Coronary artery (tissue), 2 donors: ENCODE measurements at regions not wholly inside any gene's neighbourhood (a gene's known extent, or its start where the extent isn't known, plus 50 kb on each side); places are given as distances from the start of the nearest gene placed in this dataset.

Source experiments
- DNase-seq: peaks from one replicate; pipeline ENCODE4 v3.0.0-alpha.2; 2017; ENCODE audit warnings: low spot score
- H3K27ac ChIP-seq, 2 donors: fragments of 200-600 bp; sonication (generic); one replicate each; pipeline ENCODE4 v1.5.1; 2016 to 2019
- H3K4me3 ChIP-seq: fragments of 200-600 bp; sonication (generic); 2 replicates; pipeline ENCODE4 v1.5.1; 2016; ENCODE audit warnings: mild to moderate bottlenecking, moderate library complexity
- TF ChIP-seq, protein P1 (sequence below): fragments of 200-600 bp; sonication (generic); IDR thresholded peaks from one replicate; pipeline ENCODE4 v1.5.1; 2019; ENCODE audit warnings: antibody characterized with exemption

DNA sequence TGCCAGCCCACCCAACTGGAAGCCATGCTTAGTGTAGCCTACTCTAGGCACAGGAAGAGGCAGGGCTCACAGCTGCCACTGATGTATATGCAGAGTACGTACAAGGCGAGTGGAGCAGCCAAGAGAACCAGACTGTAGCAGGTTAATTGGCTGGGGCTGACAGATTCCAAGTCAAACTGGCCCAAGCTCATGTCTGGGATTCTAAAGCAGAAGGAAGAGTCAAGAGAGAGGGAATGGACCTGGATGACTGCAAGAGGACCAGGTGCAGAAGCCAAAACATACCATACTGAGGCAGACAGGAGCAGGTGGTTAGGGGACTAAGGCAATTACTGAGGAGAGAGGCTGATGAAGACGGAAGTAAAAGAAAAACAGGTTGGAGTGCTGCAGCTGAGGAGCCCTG lies 51.3 kb upstream of the LRRN2 start:
- Histone ChIP-seq H3K4me3 (no peak overlapping the region), H3K27ac (no peak overlapping the region)
- DNase-seq = no peak
- TF ChIP-seq, protein P1, sequence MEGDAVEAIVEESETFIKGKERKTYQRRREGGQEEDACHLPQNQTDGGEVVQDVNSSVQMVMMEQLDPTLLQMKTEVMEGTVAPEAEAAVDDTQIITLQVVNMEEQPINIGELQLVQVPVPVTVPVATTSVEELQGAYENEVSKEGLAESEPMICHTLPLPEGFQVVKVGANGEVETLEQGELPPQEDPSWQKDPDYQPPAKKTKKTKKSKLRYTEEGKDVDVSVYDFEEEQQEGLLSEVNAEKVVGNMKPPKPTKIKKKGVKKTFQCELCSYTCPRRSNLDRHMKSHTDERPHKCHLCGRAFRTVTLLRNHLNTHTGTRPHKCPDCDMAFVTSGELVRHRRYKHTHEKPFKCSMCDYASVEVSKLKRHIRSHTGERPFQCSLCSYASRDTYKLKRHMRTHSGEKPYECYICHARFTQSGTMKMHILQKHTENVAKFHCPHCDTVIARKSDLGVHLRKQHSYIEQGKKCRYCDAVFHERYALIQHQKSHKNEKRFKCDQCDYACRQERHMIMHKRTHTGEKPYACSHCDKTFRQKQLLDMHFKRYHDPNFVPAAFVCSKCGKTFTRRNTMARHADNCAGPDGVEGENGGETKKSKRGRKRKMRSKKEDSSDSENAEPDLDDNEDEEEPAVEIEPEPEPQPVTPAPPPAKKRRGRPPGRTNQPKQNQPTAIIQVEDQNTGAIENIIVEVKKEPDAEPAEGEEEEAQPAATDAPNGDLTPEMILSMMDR = no peak

DNA sequence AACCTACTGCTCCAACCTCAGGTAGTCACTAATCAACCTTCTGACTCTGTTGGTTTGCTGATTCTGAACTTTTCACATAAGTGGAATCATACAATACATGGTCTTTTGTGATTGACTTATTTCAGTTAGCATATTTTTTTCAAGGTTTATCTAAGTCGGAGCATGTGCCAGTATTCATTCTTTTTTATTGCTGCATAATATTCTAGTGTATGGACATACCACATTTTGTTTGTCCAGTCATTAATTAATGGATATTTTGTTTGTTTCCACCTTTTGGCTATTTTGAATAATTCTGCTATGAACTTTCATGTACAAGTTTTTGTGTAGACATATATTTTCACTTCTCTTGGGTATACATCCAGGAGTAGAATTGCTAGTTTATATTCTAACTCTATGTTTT lies 53.0 kb upstream of the LRRN2 start:
- no peak overlapping the region for H3K27ac ChIP-seq
- no peak overlapping the region for H3K4me3 ChIP-seq
- DNase-seq = no peak
- TF ChIP-seq, protein P1 = no peak

DNA sequence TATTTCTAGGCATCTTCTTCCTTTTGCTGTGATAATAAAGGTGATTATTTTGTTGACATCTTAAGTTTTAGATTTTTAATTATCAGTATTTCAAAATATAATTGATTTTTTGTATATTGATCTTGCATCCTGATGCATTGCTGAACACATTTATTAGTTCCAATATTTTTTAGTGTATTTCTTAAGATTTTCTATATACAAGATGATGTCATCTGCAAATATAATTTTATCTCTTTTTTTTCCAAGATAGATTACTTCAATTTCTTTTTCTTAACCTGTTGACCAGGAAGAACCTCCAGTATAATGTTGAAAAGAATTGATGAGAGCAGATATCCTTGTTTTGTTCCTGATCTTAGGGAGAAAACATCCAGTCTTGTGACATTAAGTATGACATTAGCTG lies 54.8 kb upstream of the LRRN2 start:
- no peak for DNase-seq
- TF ChIP-seq, protein P1 = no peak
- H3K27ac ChIP-seq = no peak overlapping the region

DNA sequence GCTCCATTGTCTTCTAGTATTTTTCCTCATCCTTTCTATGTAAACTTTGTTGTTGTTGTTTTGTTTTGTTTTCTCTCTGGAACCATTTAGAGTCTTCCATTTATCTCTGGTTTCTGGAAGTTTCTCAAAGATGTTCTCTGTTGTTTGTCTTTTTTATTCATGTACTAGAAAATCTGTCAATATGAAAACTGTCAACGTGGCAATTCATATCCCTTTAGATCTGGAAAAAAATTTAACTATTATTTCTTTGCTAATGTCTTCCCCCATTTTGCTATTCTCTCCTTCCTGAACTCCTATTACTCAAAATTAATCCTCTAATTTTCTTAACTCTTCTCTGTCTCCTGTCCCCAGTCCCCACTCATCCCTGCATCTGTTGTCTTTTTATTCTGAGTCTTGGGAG lies 55.9 kb upstream of the LRRN2 start:
- Histone ChIP-seq H3K27ac (no peak overlapping the region), H3K4me3 (no peak overlapping the region)
- TF ChIP-seq, protein P1 = no peak
- no peak for DNase-seq

More for the DNA sequence above, 54.8 kb upstream of the LRRN2 start:
- H3K4me3 ChIP-seq = no peak overlapping the region

DNA sequence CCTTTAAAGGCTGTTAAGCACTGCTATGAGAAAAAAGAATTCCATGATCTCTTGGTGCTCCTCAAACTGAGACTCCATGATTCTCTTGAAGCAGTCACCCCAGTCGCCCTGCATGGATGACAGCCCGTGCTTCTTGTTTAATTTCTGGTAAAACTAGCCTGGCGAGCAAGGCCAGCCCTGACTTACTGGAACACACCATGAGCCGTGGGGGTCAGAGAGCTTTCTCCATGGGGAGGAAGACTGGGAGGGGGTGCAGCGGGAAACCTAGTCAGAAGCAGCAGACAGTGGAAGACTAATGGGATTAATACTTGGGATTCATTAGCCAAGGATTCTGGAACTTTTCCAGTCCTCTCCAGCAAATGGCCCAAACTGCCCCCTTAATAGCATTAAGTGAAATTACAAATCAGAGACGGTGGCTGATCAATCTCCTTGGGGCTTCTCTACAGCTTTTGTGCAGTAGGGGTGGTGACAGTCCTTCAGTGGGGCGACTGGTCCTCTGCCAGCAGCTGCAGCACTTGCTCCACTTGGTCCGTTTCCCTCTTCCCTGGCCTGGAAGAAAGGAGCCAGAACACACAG lies 57.2 kb upstream of the LRRN2 start:
- DNase-seq = no peak
- H3K4me3 ChIP-seq = no peak overlapping the region
- TF ChIP-seq, protein P1 = no peak
- no peak overlapping the region for H3K27ac ChIP-seq

DNA sequence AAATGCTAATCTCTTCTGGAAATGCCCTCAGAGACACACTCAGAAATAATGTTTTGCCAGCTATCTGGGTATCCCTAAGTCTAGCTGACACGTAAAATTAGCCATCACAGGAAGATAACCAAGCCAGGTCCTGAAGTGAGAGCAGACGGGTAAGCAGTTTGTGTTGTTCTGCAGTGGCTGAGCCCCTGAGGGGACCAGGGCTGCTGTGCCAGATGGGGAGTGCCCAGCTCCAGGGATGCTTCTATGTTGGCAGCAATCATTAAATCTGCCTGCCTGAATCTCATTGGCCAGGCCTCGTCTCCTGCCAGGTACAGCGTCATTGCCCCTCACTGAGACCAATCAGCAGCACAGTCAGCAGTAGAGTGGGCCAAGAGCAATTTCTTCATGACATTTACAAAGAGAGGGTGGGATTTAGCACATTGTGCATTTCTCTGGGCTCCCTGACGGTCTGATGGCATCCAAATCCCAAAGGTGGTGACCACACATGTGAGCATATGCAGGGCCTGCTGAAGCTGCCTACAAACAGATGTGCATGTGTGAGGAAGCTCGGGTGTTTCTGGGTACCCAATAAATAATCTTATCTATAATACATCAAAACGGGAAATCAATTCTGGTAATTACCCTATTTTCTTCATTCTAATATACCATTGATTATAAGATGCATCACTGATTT lies 58.7 kb upstream of the LRRN2 start:
- Histone ChIP-seq H3K27ac (no peak overlapping the region), H3K4me3 (no peak overlapping the region)
- TF ChIP-seq, protein P1 = no peak
- no peak for DNase-seq

GRCh38 chr1:204746838-204747442 lies 61.4 kb upstream of the LRRN2 start:
- DNase-seq = peak; percentile 70
- TF ChIP-seq, protein P1 = peak; percentile 73
- no peak overlapping the region for H3K4me3 ChIP-seq
- H3K27ac ChIP-seq = no peak overlapping the region
